ENCODE measurements at regions not wholly inside any gene's neighbourhood (a gene's known extent, or its start where the extent isn't known, plus 50 kb on each side); places are given as distances from the start of the nearest gene placed in this dataset.

- Mint-ChIP-seq H3K9me3 (ENCODE audit: low read depth) (peaks cover 12% of the 10 kb centered on the region), H3K27ac (ENCODE audit: unreplicated experiment) (no peak overlapping the region), H3K4me3 (ENCODE audit: unreplicated experiment) (no peak overlapping the region), H3K36me3 (ENCODE audit: low read depth) (no peaks in the 10 kb centered on the region), H3K4me1 (ENCODE audit: low read depth) (peaks cover 16% of the 10 kb centered on the region), H3K27me3 (ENCODE audit: low read depth) (peaks cover 7% of the 10 kb centered on the region)
- DNase-seq (ENCODE audit: low spot score) = no peak
- no peak for TF ChIP-seq CTCF (IDR thresholded peaks at IDR 0.05)
Observed at GRCh38 chr12:87608321-87608720, 420.9 kb downstream of the C12orf50 start.

- no peak for DNase-seq (ENCODE audit: low spot score)
- peak overlapping the region; percentile 4 for H3K27ac Mint-ChIP-seq (ENCODE audit: unreplicated experiment)
- H3K36me3 Mint-ChIP-seq (ENCODE audit: low read depth) = no peaks in the 10 kb centered on the region
- no peak overlapping the region for H3K4me3 Mint-ChIP-seq (ENCODE audit: unreplicated experiment)
- H3K4me1 Mint-ChIP-seq (ENCODE audit: low read depth) = peaks cover 30% of the 10 kb centered on the region
- TF ChIP-seq CTCF (IDR thresholded peaks at IDR 0.05) = no peak
- peaks cover 1% of the 10 kb centered on the region for H3K27me3 Mint-ChIP-seq (ENCODE audit: low read depth)
- peaks cover 12% of the 10 kb centered on the region for H3K9me3 Mint-ChIP-seq (ENCODE audit: low read depth)
Observed at GRCh38 chr12:87603727-87604126, 425.5 kb downstream of the C12orf50 start.

GRCh38 chr12:87599459-87599858 lies 429.7 kb downstream of the C12orf50 start:
- no peaks in the 10 kb centered on the region for H3K36me3 Mint-ChIP-seq (ENCODE audit: low read depth)
- H3K9me3 Mint-ChIP-seq (ENCODE audit: low read depth) = peaks cover 6% of the 10 kb centered on the region
- no peak overlapping the region for H3K27ac Mint-ChIP-seq (ENCODE audit: unreplicated experiment)
- no peak for TF ChIP-seq CTCF (IDR thresholded peaks at IDR 0.05)
- peaks cover 23% of the 10 kb centered on the region for H3K4me1 Mint-ChIP-seq (ENCODE audit: low read depth)
- DNase-seq (ENCODE audit: low spot score) = no peak
- no peak overlapping the region for H3K4me3 Mint-ChIP-seq (ENCODE audit: unreplicated experiment)
- no peaks in the 10 kb centered on the region for H3K27me3 Mint-ChIP-seq (ENCODE audit: low read depth)

- DNase-seq (ENCODE audit: low spot score) = no peak
- Mint-ChIP-seq H3K4me1 (ENCODE audit: low read depth) (peaks cover 4% of the 10 kb centered on the region), H3K27me3 (ENCODE audit: low read depth) (no peaks in the 10 kb centered on the region), H3K36me3 (ENCODE audit: low read depth) (no peaks in the 10 kb centered on the region), H3K4me3 (ENCODE audit: unreplicated experiment) (no peak overlapping the region), H3K9me3 (ENCODE audit: low read depth) (no peaks in the 10 kb centered on the region), H3K27ac (ENCODE audit: unreplicated experiment) (no peak overlapping the region)
- no peak for TF ChIP-seq CTCF (IDR thresholded peaks at IDR 0.05)
Observed at GRCh38 chr12:87597114-87597513, 432.1 kb downstream of the C12orf50 start.

GRCh38 chr12:87596636-87597035 lies 432.6 kb downstream of the C12orf50 start:
- no peak for TF ChIP-seq CTCF (IDR thresholded peaks at IDR 0.05)
- no peak for DNase-seq (ENCODE audit: low spot score)
- H3K36me3 Mint-ChIP-seq (ENCODE audit: low read depth) = no peaks in the 10 kb centered on the region
- H3K9me3 Mint-ChIP-seq (ENCODE audit: low read depth) = peaks cover under 1% of the 10 kb centered on the region
- no peak overlapping the region for H3K27ac Mint-ChIP-seq (ENCODE audit: unreplicated experiment)
- H3K4me1 Mint-ChIP-seq (ENCODE audit: low read depth) = peaks cover 3% of the 10 kb centered on the region
- H3K4me3 Mint-ChIP-seq (ENCODE audit: unreplicated experiment) = no peak overlapping the region
- H3K27me3 Mint-ChIP-seq (ENCODE audit: low read depth) = no peaks in the 10 kb centered on the region
